Myocyte (in vitro differentiated cells): ENCODE measurements at regions not wholly inside any gene's neighbourhood (a gene's known extent, or its start where the extent isn't known, plus 50 kb on each side); places are given as distances from the start of the nearest gene placed in this dataset.
"Not testable (repeated sequence)": the region's sequence is repeated elsewhere in the genome, so short reads cannot be mapped to it uniquely, and the experiment has no call there.

ENCODE experiments used
- DNase-seq: peaks from one replicate; pipeline ENCODE4 v3.0.0-alpha.2; 2012; ENCODE audit warnings: low read depth

GRCh38 chr4:117014236-117014635 lies 71.1 kb downstream of the TRAM1L1 start:
- no peak for DNase-seq

DNA sequence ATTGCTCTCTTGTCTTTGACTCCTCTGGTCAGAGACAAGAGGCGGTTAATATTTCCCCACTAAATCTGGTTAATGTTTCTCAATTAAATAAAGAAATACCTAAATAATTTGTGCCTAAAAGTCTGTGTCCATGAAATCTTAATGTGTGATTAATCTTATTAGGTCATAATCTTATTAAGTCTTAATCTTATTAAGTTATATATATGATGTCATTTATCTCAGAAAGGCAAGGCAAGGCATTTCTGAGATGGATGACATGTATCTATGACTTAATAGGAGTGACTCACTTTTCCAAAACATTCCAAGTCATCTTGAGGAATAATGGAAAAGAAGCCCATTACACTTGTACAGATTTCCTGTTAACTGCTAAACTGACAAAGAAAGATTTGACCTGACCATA lies 74.7 kb downstream of the TRAM1L1 start:
- no peak for DNase-seq

DNA sequence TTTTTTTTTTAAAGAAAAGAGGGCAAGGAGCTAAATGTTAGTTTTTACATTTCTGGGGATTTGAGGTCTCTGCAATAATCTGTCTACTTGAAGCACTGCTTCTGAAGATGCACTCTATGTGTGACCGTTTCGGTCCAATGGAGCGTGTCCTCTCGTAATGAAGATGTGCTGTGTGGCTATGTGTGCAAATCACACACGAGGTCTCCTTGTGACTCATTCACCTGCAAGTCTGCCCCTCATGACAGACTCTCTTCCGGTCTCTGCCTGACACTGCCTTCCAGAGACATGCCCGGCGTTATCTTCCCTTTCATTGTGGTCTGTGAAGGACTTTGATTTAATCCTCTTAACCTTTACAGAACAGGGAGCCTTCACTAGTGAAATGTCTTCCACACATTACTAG lies 84.3 kb downstream of the TRAM1L1 start:
- no peak for DNase-seq

DNA sequence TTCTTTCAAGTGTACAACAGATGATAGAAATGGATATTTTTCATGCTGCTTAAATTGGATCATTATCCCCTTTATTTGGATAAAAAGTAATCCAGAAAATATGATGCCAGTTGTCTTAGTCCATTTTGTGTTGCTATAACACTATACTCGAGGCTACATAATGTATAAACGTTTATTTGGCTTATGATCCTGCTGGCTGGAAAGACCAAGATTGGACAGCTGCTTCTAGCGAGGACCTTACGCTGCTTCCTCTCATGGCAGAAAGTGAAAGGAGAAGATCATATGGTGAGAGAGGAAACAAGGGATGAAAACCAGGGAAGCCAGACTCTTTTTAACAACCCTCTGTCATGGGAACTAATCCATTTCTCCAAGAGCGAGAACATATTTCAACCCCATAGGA lies 102.7 kb downstream of the TRAM1L1 start:
- DNase-seq, result peak; percentile 1

DNA sequence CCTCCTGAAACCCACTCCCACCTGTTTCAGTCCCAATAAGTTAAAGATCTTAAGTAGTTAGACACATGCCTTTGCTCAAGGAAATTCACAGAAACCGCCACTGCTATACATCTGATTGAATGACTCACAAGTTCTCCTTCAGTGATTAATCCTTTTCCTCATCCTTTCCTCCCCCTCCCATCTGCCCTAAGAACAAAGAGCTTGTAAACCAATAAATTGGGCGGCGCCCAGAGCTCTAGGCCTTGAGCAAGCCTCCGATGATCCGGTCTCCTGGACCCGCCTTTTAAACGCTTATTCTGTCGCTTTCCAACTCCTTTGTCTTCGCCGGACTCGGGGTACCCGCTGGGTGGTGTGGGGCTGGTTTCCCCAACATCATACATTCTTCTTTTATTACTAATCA lies 104.9 kb downstream of the TRAM1L1 start:
- not testable (repeated sequence) for DNase-seq

GRCh38 chr4:116959045-116959444 lies 126.3 kb downstream of the TRAM1L1 start:
- DNase-seq, result no peak

DNA sequence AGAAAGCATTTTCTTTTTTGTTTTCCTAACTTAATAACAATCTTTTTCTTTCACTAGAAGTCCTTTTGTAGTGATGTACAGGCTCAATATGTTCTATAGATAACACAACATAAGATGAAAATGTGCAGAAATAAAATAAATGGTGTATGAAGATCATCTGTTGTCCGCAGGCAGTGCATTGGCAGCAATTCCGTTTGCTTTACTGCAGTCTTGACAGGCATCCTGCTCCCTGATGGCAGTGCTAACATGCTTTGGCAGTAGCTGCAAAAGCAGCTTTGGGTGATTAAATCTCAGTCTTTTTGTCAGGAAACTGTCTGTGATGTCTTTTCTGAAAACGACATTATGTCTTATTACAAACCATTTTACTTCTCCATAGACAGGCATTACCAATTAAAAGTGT lies 131.4 kb downstream of the TRAM1L1 start:
- DNase-seq, result no peak

- DNase-seq, result no peak
Observed at GRCh38 chr4:116952530-116953136, 132.7 kb downstream of the TRAM1L1 start.

DNA sequence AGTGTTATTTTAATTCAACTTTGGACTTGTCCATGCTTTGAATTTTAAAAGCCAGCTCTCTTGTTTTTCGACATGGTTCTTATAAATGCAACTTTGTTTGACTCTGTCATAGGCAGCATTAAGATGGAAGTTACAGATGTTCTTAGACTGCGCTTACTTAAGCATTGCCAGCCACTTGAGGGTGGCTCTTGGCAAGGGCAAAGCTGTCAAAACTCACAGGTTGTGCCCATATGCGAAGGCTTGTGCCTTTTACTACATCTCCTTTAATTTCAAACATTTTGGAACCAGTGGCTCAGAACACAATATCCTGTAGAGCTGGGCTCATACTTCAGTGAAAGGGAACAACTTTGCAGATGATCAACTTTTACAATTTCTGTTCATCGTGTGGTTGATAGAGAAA lies 135.5 kb downstream of the TRAM1L1 start:
- DNase-seq, result no peak

DNA sequence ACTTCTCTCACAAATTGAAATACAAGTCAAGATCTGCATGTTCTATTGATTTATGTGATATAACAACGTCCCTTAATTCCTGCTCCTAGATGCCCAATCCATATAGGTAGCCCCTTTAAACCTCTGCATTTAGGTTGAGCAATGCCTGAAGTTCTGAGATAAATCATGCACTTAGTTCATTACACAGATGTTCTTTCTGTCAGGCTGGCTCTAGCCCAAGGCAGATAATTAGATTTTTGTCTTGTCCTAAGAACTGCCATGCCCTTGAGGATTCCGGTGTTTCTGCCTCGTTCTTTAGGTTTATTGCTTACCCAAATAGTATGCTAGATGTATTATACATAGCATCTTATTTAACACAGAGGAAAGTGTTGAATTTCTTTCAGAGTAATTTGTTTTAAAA lies 143.1 kb downstream of the TRAM1L1 start:
- DNase-seq, result no peak

DNA sequence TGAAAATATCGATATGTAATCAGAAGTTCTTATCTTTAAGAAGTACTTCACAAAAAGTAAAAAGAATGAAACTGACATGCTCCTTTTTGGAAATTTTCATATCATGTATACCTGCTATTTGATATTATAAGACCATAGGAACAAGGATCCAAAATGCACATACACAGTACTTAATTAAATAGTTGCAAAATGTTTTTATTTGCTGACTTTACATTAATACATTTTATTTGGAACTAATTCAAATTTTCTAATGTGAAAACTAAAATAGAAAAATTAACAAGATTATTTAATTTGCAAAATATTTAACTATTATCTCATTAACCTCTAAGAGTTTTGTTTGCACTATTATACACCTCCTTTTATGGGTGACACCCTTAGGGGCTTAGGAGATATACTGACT lies 155.0 kb downstream of the TRAM1L1 start:
- no peak for DNase-seq

- DNase-seq, result no peak
Observed at GRCh38 chr4:116926631-116927295, 158.6 kb downstream of the TRAM1L1 start.

DNA sequence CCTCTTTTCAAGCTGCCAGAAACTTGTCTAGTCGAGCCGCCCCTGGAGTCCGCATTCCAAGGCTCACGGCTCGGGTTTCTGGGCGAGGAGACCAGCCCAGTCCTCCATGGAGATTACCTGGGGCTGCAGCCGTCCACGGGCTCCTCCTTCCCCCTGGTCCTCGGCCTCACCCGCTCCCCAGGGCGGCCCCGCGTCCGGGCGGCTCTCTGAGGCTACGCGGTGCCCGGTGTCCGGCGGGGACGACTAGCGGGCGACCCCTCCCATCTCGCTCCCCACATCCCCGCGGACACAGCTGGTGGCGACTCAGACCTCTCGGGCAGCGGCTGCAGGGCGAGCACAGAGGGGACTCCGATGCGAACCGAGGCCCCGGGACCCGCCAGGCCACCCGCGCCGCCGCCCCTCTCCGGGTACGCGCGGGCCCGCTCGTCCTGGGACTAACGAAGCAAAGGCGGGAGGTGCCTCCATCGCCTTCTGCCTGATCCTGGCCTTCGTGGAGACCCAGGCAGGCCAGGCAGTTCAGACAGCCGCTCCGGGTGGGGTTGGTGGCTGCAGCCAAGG lies 159.4 kb downstream of the TRAM1L1 start:
- DNase-seq, result no peak

GRCh38 chr4:116923389-116923788 lies 162.0 kb downstream of the TRAM1L1 start:
- no peak for DNase-seq

DNA sequence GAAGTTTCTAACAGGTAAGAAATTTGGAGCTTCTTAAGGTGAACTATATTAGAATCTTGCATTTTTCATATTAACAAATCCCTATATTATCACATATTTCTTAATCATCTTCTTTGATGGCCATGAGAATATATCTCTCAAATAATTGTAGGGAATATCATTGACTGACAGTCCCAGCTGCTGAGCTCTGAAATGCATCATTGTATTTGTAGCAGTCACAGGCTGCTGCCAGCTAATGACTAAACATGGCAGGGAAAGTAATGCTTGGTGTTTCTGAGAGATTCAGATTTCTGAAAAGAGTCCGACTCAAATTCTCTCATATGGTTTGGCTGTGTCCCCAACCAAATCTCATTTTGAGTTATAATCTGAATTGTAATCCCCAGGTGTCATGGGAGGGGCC lies 171.9 kb downstream of the TRAM1L1 start:
- peak; percentile 21 for DNase-seq

DNA sequence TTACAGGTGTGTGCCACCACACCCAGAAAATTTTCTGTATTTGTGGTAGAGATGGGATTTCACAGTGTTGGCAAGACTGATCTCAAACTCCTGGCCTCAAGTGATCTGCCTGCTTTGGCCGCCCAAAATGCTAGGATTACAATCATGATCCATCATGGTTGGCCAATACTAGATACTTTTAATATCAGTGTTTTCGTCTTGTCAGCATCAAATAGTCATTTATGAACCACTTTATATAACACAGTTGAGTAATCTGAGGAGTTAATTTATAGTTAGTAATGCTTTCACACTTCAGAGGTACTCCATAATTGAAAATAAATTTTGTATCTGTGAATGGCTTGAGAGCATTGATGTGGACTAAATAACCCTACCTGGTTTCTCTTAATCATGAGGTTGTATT lies 178.6 kb downstream of the TRAM1L1 start:
- DNase-seq, result no peak

DNA sequence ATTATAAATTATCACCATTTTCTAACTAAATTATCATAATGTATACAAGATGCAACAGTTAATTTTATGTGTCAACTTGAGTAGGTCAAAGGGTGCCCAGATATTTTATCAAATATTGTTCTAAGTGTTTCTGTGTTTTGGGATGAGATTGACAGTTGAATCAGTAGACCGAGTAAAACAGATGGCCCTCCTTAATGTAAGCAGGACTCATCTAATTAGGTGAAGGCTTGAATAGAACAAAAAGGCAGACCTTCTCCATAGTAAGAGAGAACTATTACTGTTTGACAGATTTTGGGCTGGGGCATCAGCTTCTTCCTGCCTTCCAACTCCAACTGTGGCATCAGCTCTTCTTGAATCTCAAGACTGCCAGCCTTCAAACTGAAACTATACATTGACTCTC lies 185.8 kb downstream of the TRAM1L1 start:
- no peak for DNase-seq

DNA sequence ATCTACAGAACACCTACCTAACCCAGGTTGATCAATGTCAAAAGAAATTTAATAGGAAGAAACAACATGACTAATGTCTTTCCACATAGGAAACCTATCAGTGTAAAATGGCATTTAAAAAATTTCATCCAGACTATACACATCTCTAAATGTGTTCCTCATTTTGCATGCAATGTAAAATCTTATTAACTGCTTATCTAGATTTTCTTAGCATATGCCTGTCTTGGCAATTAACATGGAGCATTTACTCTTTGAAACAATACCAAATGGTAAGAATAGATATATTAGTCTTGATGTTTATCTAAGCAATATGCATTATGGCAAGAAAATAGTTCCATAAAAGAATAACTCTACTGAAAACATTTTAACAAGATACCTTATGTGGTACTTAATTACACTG lies 199.8 kb downstream of the TRAM1L1 start:
- DNase-seq, result no peak

DNA sequence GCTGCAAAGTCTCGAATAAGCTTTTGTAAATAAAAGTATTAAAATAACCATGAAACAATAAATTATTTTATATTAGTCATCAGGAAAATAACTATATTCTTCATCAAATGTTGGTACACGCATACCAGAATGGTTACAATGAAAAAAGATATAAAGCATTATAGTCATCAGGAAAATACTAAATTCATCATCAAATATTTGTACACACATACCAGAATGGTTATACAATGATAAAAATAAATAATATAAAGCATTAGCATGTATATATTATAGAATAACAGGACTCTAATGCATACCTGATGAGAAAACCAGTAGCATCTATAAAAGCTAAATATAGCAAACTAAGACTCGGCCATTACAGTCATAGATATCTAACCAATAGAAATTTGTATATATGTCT lies 202.9 kb downstream of the TRAM1L1 start:
- no peak for DNase-seq

DNA sequence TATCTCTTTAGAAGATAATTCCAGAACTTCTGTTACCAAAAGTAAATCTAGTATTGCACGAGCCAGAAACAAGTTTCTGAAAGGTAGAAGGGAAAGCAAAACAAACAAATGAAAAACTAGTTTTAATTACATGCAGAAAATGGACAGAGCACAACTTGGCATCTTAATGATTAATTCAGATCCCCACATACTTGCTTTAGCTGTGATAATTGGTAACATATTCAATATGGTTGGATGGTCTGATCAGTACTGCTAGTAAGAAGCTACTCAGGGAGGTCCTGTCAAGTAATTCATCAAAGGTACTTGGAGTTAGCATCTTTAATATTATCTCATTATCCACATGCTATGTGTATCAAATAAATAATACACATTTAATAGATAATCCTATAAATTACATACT lies 204.3 kb downstream of the TRAM1L1 start:
- no peak for DNase-seq

- DNase-seq, result no peak
Observed at GRCh38 chr4:116880625-116881024, 204.8 kb downstream of the TRAM1L1 start.

- no peak for DNase-seq
Observed at GRCh38 chr4:116878280-116878679, 207.1 kb downstream of the TRAM1L1 start.

DNA sequence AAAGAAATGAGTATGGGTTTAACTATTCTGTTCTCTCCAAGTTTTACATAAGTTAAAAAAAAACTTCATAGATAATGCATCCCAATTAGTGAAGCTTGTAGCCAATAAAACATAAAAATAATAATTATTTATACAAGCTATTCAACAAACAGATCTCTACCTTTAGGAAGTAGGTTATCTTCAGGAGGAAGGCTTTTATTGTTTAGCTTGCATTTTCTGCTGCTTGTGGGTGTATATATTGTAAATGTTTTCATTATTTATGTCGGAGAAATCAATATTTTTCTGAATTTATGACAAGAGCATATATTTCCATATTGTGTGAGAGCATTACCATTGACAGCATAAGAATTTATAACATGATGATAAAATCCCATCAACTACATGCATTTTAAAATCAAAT lies 208.3 kb downstream of the TRAM1L1 start:
- DNase-seq, result no peak
